K562 (cell line): ENCODE measurements at regions not wholly inside any gene's neighbourhood (a gene's known extent, or its start where the extent isn't known, plus 50 kb on each side); places are given as distances from the start of the nearest gene placed in this dataset.

Experiments
- ATAC-seq: fragments of 200-7000 bp; cut with Tn5 transposase; 3 replicates; pipeline ENCODE4 v1.9.1; 2020; ENCODE audit warnings: moderate library complexity
- BruUV-seq: library from RNA; stranded (reverse); fragments of 400-500 nt; replicated peaks from 2 replicates; lab custom pipeline; 2021; lab: Mats Ljungman, UMichigan
- CTCF ChIA-PET: fragments of 300-600 bp; formaldehyde crosslinking; extraction: SDS; loops from one replicate; lab custom pipeline; 2021; ENCODE audit warnings: low intra/inter-chr PET ratio; lab: Yijun Ruan, JAX
- POLR2A ChIA-PET: fragments of 300-600, 350-650 bp; sonication (Branson Sonifier 250); formaldehyde crosslinking; extraction: SDS; loops from one replicate; lab custom pipeline; 2021; ENCODE audit warnings: antibody characterized with exemption, inconsistent platforms; lab: Yijun Ruan, JAX
- DNase-seq, 4 experiments: peaks; one replicate each; pipeline versions ENCODE4 v3.0.0 to v3.0.0-alpha.2; 2011 to 2018; ENCODE audit warnings: low spot score in 3 of 4, mixed read lengths in 3 of 4; ENCODE audit errors: extremely low read depth in 1 of 4
- FAIRE-seq: peaks from 2 replicates; lab custom pipeline; 2011; peaks lifted over from hg19 to GRCh38; lab: Jason Lieb, UNC
- H2AFZ ChIP-seq: 2 replicates; pipeline ENCODE4 v1.6.0; 2011; ENCODE audit warnings: low read depth, low read length, control low read depth, inconsistent platforms
- H3K27ac ChIP-seq: fragments of 200-600 bp; 3 replicates; pipeline ENCODE4 v1.8.0; 2011; ENCODE audit warnings: low read depth, mild to moderate bottlenecking, control low read depth, inconsistent platforms, low read length, moderate library complexity, mixed read lengths; ENCODE audit errors: extremely low read depth
- H3K27me3 ChIP-seq, 2 experiments: fragments of 300-600 bp in 1 of 2; 2 replicates in 1 of 2; 3 replicates in 1 of 2; pipeline versions ENCODE4 v1.6.0 to v1.8.0; 2011; ENCODE audit warnings: inconsistent platforms in 2 of 2, low read length in 2 of 2, mild to moderate bottlenecking in 1 of 2, mixed read lengths in 1 of 2, moderate library complexity in 1 of 2; ENCODE audit not compliant: control insufficient read depth in 2 of 2, insufficient read depth in 2 of 2
- H3K36me3 ChIP-seq: fragments of 300-600 bp; 3 replicates; pipeline ENCODE4 v1.8.0; 2011; ENCODE audit warnings: mild to moderate bottlenecking, low read length, inconsistent platforms; ENCODE audit not compliant: control insufficient read depth, insufficient read depth
- H3K4me1 ChIP-seq, 2 experiments: fragments of 200-600 bp in 1 of 2; replicated peaks in 1 of 2; 2 replicates in 1 of 2; 3 replicates in 1 of 2; pipeline versions ENCODE4 v1.5.1 to v1.8.0; 2011; ENCODE audit warnings: inconsistent platforms in 2 of 2, low read length in 2 of 2, mild to moderate bottlenecking in 1 of 2, mixed read lengths in 1 of 2, moderate library complexity in 1 of 2; ENCODE audit not compliant: control insufficient read depth in 2 of 2, insufficient read depth in 2 of 2
- H3K4me2 ChIP-seq: 2 replicates; pipeline ENCODE4 v1.6.1; 2011; ENCODE audit warnings: low read length, control low read depth, inconsistent platforms, mixed read lengths; ENCODE audit not compliant: insufficient read depth
- H3K4me3 ChIP-seq: fragments of 200-600 bp; sonication (generic), shearing (Covaris generic); 2 replicates; pipeline ENCODE4 v1.5.1; 2016; ENCODE audit warnings: control low read depth, inconsistent platforms
- H3K79me2 ChIP-seq: fragments of 200-600 bp; 3 replicates; pipeline ENCODE4 v1.8.0; 2011; ENCODE audit warnings: low read length, inconsistent platforms; ENCODE audit not compliant: control insufficient read depth, insufficient read depth
- H3K9ac ChIP-seq, 2 experiments: 2 replicates each; pipeline versions ENCODE4 v1.6.0 to v1.6.1; 2011; ENCODE audit warnings: low read depth in 2 of 2, low read length in 2 of 2, control low read depth in 1 of 2, inconsistent platforms in 1 of 2, mild to moderate bottlenecking in 1 of 2, mixed read lengths in 1 of 2; ENCODE audit not compliant: insufficient read depth in 1 of 2
- H3K9me1 ChIP-seq: one replicate; pipeline ENCODE4 v1.6.0; 2011; ENCODE audit warnings: inconsistent platforms, mild to moderate bottlenecking, low read length, moderate library complexity; ENCODE audit not compliant: control insufficient read depth, insufficient read depth
- H3K9me3 ChIP-seq: replicated peaks from 2 replicates; pipeline ENCODE4 v1.5.1; 2011; ENCODE audit warnings: low read depth, low read length, inconsistent platforms; ENCODE audit not compliant: control insufficient read depth, insufficient read depth
- H4K20me1 ChIP-seq: replicated peaks from 2 replicates; pipeline ENCODE4 v1.6.1; 2011; ENCODE audit warnings: low read length, inconsistent platforms, mixed read lengths; ENCODE audit not compliant: control insufficient read depth, insufficient read depth
- ADNP ChIP-seq: fragments of 200-800 bp; sonication (Bioruptor generic); IDR thresholded peaks from 2 replicates; pipeline ENCODE4 v1.6.1; 2016; ENCODE audit warnings: missing genetic modification characterization, missing compliant biosample characterization
- FOXJ2 ChIP-seq: fragments of 200-800 bp; sonication (Bioruptor generic); IDR thresholded peaks from 2 replicates; pipeline ENCODE4 v1.6.1; 2016; ENCODE audit warnings: missing genetic modification characterization, missing compliant biosample characterization
- HINFP ChIP-seq: fragments of 450-650 bp; conservative IDR thresholded peaks from 2 replicates; pipeline ENCODE4 v1.6.1; 2016; ENCODE audit warnings: missing genetic modification characterization, low read depth, mild to moderate bottlenecking, control low read depth, missing compliant biosample characterization
- MYNN ChIP-seq, 2 experiments: sonication (generic); formaldehyde crosslinking in 1 of 2; IDR thresholded peaks; 2 replicates each; pipeline versions ENCODE4 v1.5.0 to v1.6.1; 2016 to 2020; ENCODE audit warnings: antibody characterized with exemption in 1 of 2, missing genetic modification reagents in 1 of 2
- POU5F1 ChIP-seq: fragments of 150-350 bp; IDR thresholded peaks from 2 replicates; pipeline ENCODE4 v1.6.1; 2014; ENCODE audit warnings: borderline replicate concordance, low read length, low read depth, mild to moderate bottlenecking; ENCODE audit not compliant: partially characterized antibody
- SLC30A9 ChIP-seq: fragments of 250-450 bp; sonication (Bioruptor Pico); IDR thresholded peaks from 2 replicates; pipeline ENCODE4 v1.8.0; 2022; ENCODE audit warnings: mild to moderate bottlenecking, moderate library complexity
- SMAD4 ChIP-seq: fragments of 250-450 bp; sonication (Bioruptor Pico); conservative IDR thresholded peaks from 2 replicates; pipeline ENCODE4 v1.8.0; 2021; ENCODE audit warnings: inconsistent platforms, mild to moderate bottlenecking, moderate library complexity
- SMARCC2 ChIP-seq: fragments of 450-650 bp; IDR thresholded peaks from 2 replicates; pipeline ENCODE4 v1.6.1; 2017; ENCODE audit warnings: antibody characterized with exemption, moderate library complexity, mild to moderate bottlenecking, low read depth
- ZBTB33 ChIP-seq: sonication (generic); formaldehyde crosslinking; IDR thresholded peaks from 2 replicates; pipeline ENCODE4 v1.8.1; 2023; ENCODE audit warnings: mild to moderate bottlenecking, missing genetic modification reagents
- ZBTB7A ChIP-seq: IDR thresholded peaks from 2 replicates; pipeline ENCODE4 v1.6.1; 2011; ENCODE audit warnings: low read depth, mild to moderate bottlenecking, low read length, moderate library complexity, borderline replicate concordance; ENCODE audit not compliant: control insufficient read depth
- ZNF707 ChIP-seq: fragments of 250-450 bp; sonication (Bioruptor Pico); conservative IDR thresholded peaks from 2 replicates; pipeline ENCODE4 v1.8.0; 2022; ENCODE audit warnings: inconsistent platforms, mild to moderate bottlenecking, moderate library complexity
- ZNF830 ChIP-seq: fragments of 250-450 bp; sonication (Bioruptor Pico); IDR thresholded peaks from 2 replicates; pipeline ENCODE4 v1.5.0; 2021; ENCODE audit warnings: mild to moderate bottlenecking
- WGBS: fragments of 100-300 bp; shearing (Covaris generic); methylation state at CpG from one replicate; pipeline ENCODE4 v1.1.6; 2016; ENCODE audit warnings: low coverage, mixed read lengths; ENCODE audit not compliant: insufficient coverage; ENCODE audit errors: missing lambda C conversion rate; 5-methylcytosine and 5-hydroxymethylcytosine counted together
- in situ Hi-C: fragments of 300-500 bp; cut with MboI; formaldehyde crosslinking; loops from 4 replicates; pipeline ENCODE4 v1.15.0; 2018; ENCODE audit warnings: inconsistent platforms, mixed read lengths
- intact Hi-C: fragments of 100-400 bp; cut with micrococcal nuclease; formaldehyde crosslinking; loops from 2 replicates; pipeline ENCODE4 v1.14.2; 2022

GRCh38 chr10:83982812-83983211 is 156.5 kb upstream of the GHITM start:
- H3K79me2 ChIP-seq, result no peaks in the 10 kb centered on the region
- H3K9me1 ChIP-seq, result no peaks in the 10 kb centered on the region
- DNase-seq (no peak), FAIRE-seq (no peak), ATAC-seq (no peak)
- no peak for TF ChIP-seq FOXJ2 (tag)
- no peak for TF ChIP-seq ZNF707 (CRISPR knock-in tag)
- TF ChIP-seq SMAD4 (CRISPR knock-in tag), result no peak
- no peak for TF ChIP-seq ADNP (tag)
- no peak for TF ChIP-seq POU5F1
- TF ChIP-seq ZBTB7A, result no peak
- TF ChIP-seq MYNN (IDR thresholded peaks at IDR 0.05), result no peak
- no peak for TF ChIP-seq MYNN (CRISPR knock-in tag; IDR thresholded peaks at IDR 0.05)
- no peak for TF ChIP-seq ZBTB33 (CRISPR knock-in tag)
- no peak for TF ChIP-seq ZNF830 (CRISPR knock-in tag)
- TF ChIP-seq SMARCC2, result no peak
- TF ChIP-seq SLC30A9 (CRISPR knock-in tag), result no peak
- no peak for TF ChIP-seq HINFP
- intact Hi-C loops (no loop called here), in situ Hi-C loops (no loop called here)
- no peak overlapping the region for H3K9ac ChIP-seq
- no peak overlapping the region for H3K4me2 ChIP-seq
- POLR2A ChIA-PET, result no interaction called here
- peaks cover 0 to 18% of the 10 kb centered on the region in 2 experiments; a peak in 4 of 5 replicates for H3K4me1 ChIP-seq
- BruUV-seq, result no TSS peak
- 17% methylated on average over 1 of the region's 1 CpG for WGBS
- H4K20me1 ChIP-seq, result no peaks in the 10 kb centered on the region
- CTCF ChIA-PET, result no interaction called here
- H3K9me3 ChIP-seq, result no peaks in the 10 kb centered on the region
- H3K36me3 ChIP-seq, result no peaks in the 10 kb centered on the region
- H2AFZ ChIP-seq, result no peak overlapping the region
- H3K4me3 ChIP-seq, result no peak overlapping the region
- H3K27ac ChIP-seq, result no peak overlapping the region
- H3K27me3 ChIP-seq, result no peaks in the 10 kb centered on the region
